PC-9 (cell line): ENCODE measurements at regions not wholly inside any gene's neighbourhood (a gene's known extent, or its start where the extent isn't known, plus 50 kb on each side); places are given as distances from the start of the nearest gene placed in this dataset.

ENCODE experiments used
- BruUV-seq: library from RNA; stranded (reverse); fragments of 400-500 nt; replicated peaks from 2 replicates; lab custom pipeline; 2021; lab: Mats Ljungman, UMichigan
- CTCF ChIA-PET: fragments of 300-600 bp; sonication (Branson Sonifier 250); formaldehyde crosslinking; loops from one replicate; lab custom pipeline; 2022; ENCODE audit warnings: antibody characterized with exemption; lab: Charles Lee
- POLR2A ChIA-PET: fragments of 300-600 bp; sonication (Branson Sonifier 250); formaldehyde crosslinking; loops from one replicate; lab custom pipeline; 2022; ENCODE audit warnings: antibody characterized with exemption; ENCODE audit not compliant: unreplicated experiment; lab: Charles Lee
- DNase-seq, 2 experiments: peaks; one replicate each; pipeline versions ENCODE4 v3.0.0 to v3.0.0-alpha.2; 2015 to 2022; ENCODE audit warnings: mixed read lengths in 1 of 2
- H2AFZ ChIP-seq: fragments of 200-600 bp; sonication (generic); 2 replicates; pipeline ENCODE4 v1.8.1; 2017; ENCODE audit warnings: antibody characterized with exemption
- H3F3A ChIP-seq: fragments of 200-600 bp; sonication (generic); 2 replicates; pipeline ENCODE4 v1.8.1; 2017; ENCODE audit warnings: antibody characterized with exemption, mild to moderate bottlenecking, low read depth; ENCODE audit not compliant: insufficient read depth
- H3K27ac ChIP-seq: fragments of 200-600 bp; sonication (generic); 2 replicates; pipeline ENCODE4 v1.6.1; 2016; ENCODE audit warnings: mixed run types
- H3K27me3 ChIP-seq: fragments of 200-600 bp; sonication (generic); 2 replicates; pipeline ENCODE4 v1.6.1; 2016; ENCODE audit warnings: low read depth, mixed run types; ENCODE audit not compliant: insufficient read depth
- H3K36me3 ChIP-seq: fragments of 200-600 bp; sonication (generic); 2 replicates; pipeline ENCODE4 v1.6.1; 2016; ENCODE audit warnings: low read depth, mixed run types
- H3K4me1 ChIP-seq: fragments of 200-600 bp; sonication (generic); replicated peaks from 2 replicates; pipeline ENCODE4 v1.6.1; 2016; ENCODE audit warnings: mixed run types; ENCODE audit not compliant: insufficient read depth
- H3K4me2 ChIP-seq: fragments of 200-600 bp; sonication (generic); 2 replicates; pipeline ENCODE4 v1.6.1; 2017; ENCODE audit warnings: mixed run types
- H3K4me3 ChIP-seq: fragments of 200-600 bp; sonication (generic); 2 replicates; pipeline ENCODE4 v1.6.1; 2016; ENCODE audit warnings: mixed run types
- H3K79me2 ChIP-seq: fragments of 200-600 bp; sonication (generic); 2 replicates; pipeline ENCODE4 v1.6.1; 2017; ENCODE audit warnings: low read depth, mixed run types
- H3K9me2 ChIP-seq: fragments of 200-600 bp; sonication (generic); 2 replicates; pipeline ENCODE4 v1.8.1; 2017; ENCODE audit warnings: mild to moderate bottlenecking; ENCODE audit not compliant: insufficient read depth
- H3K9me3 ChIP-seq: fragments of 200-600 bp; sonication (generic); 2 replicates; pipeline ENCODE4 v1.8.1; 2016; ENCODE audit warnings: low read depth; ENCODE audit not compliant: insufficient read depth
- H4K20me1 ChIP-seq: fragments of 200-600 bp; sonication (generic); 2 replicates; pipeline ENCODE4 v1.8.1; 2017; ENCODE audit not compliant: insufficient read depth
- CTCF ChIP-seq: fragments of 200-600 bp; sonication (generic); conservative IDR thresholded peaks from 2 replicates; pipeline ENCODE4 v1.6.1; 2017; ENCODE audit warnings: mixed run types, antibody characterized with exemption, mild to moderate bottlenecking, moderate library complexity
- EZH2 ChIP-seq: fragments of 200-600 bp; sonication (generic); IDR thresholded peaks from 2 replicates; pipeline ENCODE4 v1.8.0; 2017; ENCODE audit warnings: antibody characterized with exemption, low read depth
- intact Hi-C: fragments of 100-400 bp; cut with micrococcal nuclease; formaldehyde crosslinking; loops from one replicate; pipeline ENCODE4 v1.10.0; 2022; ENCODE audit not compliant: unreplicated experiment

GRCh38 chr4:125501568-125501967 lies 186.8 kb downstream of the FAT4 start:
- no peak overlapping the region for H2AFZ ChIP-seq
- no TSS peak for BruUV-seq
- no peak overlapping the region for H3K27ac ChIP-seq
- TF ChIP-seq CTCF (no peak), EZH2 (no peak)
- H3K4me1 ChIP-seq = no peaks in the 10 kb centered on the region
- ChIA-PET CTCF (no interaction called here), POLR2A (no interaction called here)
- no peak overlapping the region for H3K4me3 ChIP-seq
- intact Hi-C loops = no loop called here
- no peaks in the 10 kb centered on the region for H3K36me3 ChIP-seq
- no peaks in the 10 kb centered on the region for H3K79me2 ChIP-seq
- H3K4me2 ChIP-seq = no peak overlapping the region
- H3K9me3 ChIP-seq = no peaks in the 10 kb centered on the region
- peaks cover 4% of the 10 kb centered on the region; the same call in 1 of the 2 replicates for H3K9me2 ChIP-seq
- no peaks in the 10 kb centered on the region for H3K27me3 ChIP-seq
- no peaks in the 10 kb centered on the region for H4K20me1 ChIP-seq
- H3F3A ChIP-seq = no peaks in the 10 kb centered on the region
- DNase-seq = no peak

- Histone ChIP-seq H3F3A (no peaks in the 10 kb centered on the region), H3K4me1 (no peaks in the 10 kb centered on the region), H3K36me3 (no peaks in the 10 kb centered on the region), H3K27ac (no peak overlapping the region), H4K20me1 (no peaks in the 10 kb centered on the region), H3K27me3 (no peaks in the 10 kb centered on the region), H3K79me2 (no peaks in the 10 kb centered on the region), H3K9me3 (no peaks in the 10 kb centered on the region), H3K9me2 (no peaks in the 10 kb centered on the region), H2AFZ (no peak overlapping the region), H3K4me3 (no peak overlapping the region), H3K4me2 (no peak overlapping the region)
- BruUV-seq = no TSS peak
- intact Hi-C loops = no loop called here
- ChIA-PET CTCF (no interaction called here), POLR2A (no interaction called here)
- TF ChIP-seq CTCF (no peak), EZH2 (no peak)
- DNase-seq = no peak
Observed at GRCh38 chr4:125505621-125506020, 190.9 kb downstream of the FAT4 start.

- Histone ChIP-seq H3K27ac (no peak overlapping the region), H3K9me2 (no peaks in the 10 kb centered on the region), H3K27me3 (no peaks in the 10 kb centered on the region), H3K9me3 (no peaks in the 10 kb centered on the region), H3K36me3 (no peaks in the 10 kb centered on the region), H3K4me1 (no peaks in the 10 kb centered on the region), H3K4me2 (no peak overlapping the region), H3K79me2 (no peaks in the 10 kb centered on the region), H2AFZ (no peak overlapping the region), H3K4me3 (no peak overlapping the region), H3F3A (no peaks in the 10 kb centered on the region), H4K20me1 (no peaks in the 10 kb centered on the region)
- DNase-seq = no peak
- no peak for TF ChIP-seq CTCF
- no peak for TF ChIP-seq EZH2
- ChIA-PET POLR2A (no interaction called here), CTCF (no interaction called here)
- BruUV-seq = no TSS peak
- intact Hi-C loops = no loop called here
Observed at GRCh38 chr4:125507141-125507540, 192.4 kb downstream of the FAT4 start.
